Erythroblast (primary cell): ENCODE measurements at regions not wholly inside any gene's neighbourhood (a gene's known extent, or its start where the extent isn't known, plus 50 kb on each side); places are given as distances from the start of the nearest gene placed in this dataset.

Experiments
- GATA1 ChIP-seq: IDR thresholded peaks from 2 replicates; pipeline ENCODE4 v1.6.1; 2011; ENCODE audit warnings: low read depth, mild to moderate bottlenecking, control low read depth, low read length, moderate library complexity
- POLR2A ChIP-seq: IDR thresholded peaks from 2 replicates; pipeline ENCODE4 v1.6.1; 2011; ENCODE audit warnings: mild to moderate bottlenecking, low read length

GRCh38 chr2:144801325-144801724 lies 281.4 kb upstream of the ZEB2 start:
- TF ChIP-seq POLR2A (no peak), GATA1 (no peak)
